NT2/D1 (cell line): ENCODE measurements at regions not wholly inside any gene's neighbourhood (a gene's known extent, or its start where the extent isn't known, plus 50 kb on each side); places are given as distances from the start of the nearest gene placed in this dataset.

Experiments used
- YY1 ChIP-seq: IDR thresholded peaks from 2 replicates; pipeline ENCODE4 v1.6.1; 2011; ENCODE audit not compliant: insufficient read length, insufficient read depth
- ZNF274 ChIP-seq: IDR thresholded peaks from 2 replicates; pipeline ENCODE4 v1.6.1; 2011; ENCODE audit warnings: mild to moderate bottlenecking, low read depth, low read length

- no peak for TF ChIP-seq YY1
- no peak for TF ChIP-seq ZNF274
These were observed 271.4 kb upstream of the NCAM1 start for GRCh38 chr11:112689851-112690250.
